PFSK-1 (cell line): ENCODE measurements at regions not wholly inside any gene's neighbourhood (a gene's known extent, or its start where the extent isn't known, plus 50 kb on each side); places are given as distances from the start of the nearest gene placed in this dataset.

Experiments
- POLR2AphosphoS5 ChIP-seq: IDR thresholded peaks from 2 replicates; pipeline ENCODE4 v1.6.1; 2012; ENCODE audit warnings: low read depth, mild to moderate bottlenecking, control low read depth, low read length, moderate library complexity
- REST ChIP-seq, 2 experiments: IDR thresholded peaks; 2 replicates each; pipeline versions ENCODE4 v1.6.1 to v1.8.0; 2011 to 2012; ENCODE audit warnings: low read depth in 2 of 2, low read length in 2 of 2, control low read depth in 1 of 2, inconsistent platforms in 1 of 2, mild to moderate bottlenecking in 1 of 2, moderate library complexity in 1 of 2; ENCODE audit not compliant: insufficient read depth in 1 of 2

GRCh38 chr3:115292131-115292530, 145.0 kb upstream of the ZBTB20 start:
- TF ChIP-seq POLR2AphosphoS5 (no peak), REST (IDR thresholded peaks at IDR 0.05; ENCODE audit: insufficient read depth in 1 of 2, low read depth in 2 of 2, low read length in 2 of 2) (no peak)
